ENCODE measurements at regions not wholly inside any gene's neighbourhood (a gene's known extent, or its start where the extent isn't known, plus 50 kb on each side); places are given as distances from the start of the nearest gene placed in this dataset.
"Not testable (repeated sequence)": the region's sequence is repeated elsewhere in the genome, so short reads cannot be mapped to it uniquely, and the experiment has no call there.

DNA sequence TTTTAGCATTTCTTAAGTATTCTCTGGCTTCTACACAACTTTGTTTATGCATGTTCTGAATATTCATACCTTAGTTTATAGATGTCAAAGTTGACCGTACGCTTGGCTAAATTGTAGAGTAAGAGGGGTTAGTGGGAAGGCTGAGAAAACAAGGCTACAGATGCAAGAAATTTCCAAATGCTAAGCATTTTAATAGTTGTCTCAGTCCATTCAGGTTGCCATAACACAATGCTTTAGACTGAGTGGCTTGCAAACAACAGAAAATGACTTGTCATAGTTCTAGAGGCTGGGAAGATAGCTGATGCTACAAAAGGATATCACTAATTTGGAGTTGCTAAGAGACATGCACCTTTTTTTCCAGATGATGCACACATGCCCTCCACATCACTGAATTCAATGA is 53.0 kb upstream of the C1QTNF3 start:
- TF ChIP-seq, protein P1, sequence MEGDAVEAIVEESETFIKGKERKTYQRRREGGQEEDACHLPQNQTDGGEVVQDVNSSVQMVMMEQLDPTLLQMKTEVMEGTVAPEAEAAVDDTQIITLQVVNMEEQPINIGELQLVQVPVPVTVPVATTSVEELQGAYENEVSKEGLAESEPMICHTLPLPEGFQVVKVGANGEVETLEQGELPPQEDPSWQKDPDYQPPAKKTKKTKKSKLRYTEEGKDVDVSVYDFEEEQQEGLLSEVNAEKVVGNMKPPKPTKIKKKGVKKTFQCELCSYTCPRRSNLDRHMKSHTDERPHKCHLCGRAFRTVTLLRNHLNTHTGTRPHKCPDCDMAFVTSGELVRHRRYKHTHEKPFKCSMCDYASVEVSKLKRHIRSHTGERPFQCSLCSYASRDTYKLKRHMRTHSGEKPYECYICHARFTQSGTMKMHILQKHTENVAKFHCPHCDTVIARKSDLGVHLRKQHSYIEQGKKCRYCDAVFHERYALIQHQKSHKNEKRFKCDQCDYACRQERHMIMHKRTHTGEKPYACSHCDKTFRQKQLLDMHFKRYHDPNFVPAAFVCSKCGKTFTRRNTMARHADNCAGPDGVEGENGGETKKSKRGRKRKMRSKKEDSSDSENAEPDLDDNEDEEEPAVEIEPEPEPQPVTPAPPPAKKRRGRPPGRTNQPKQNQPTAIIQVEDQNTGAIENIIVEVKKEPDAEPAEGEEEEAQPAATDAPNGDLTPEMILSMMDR (conservative IDR thresholded peaks at IDR 0.05 in 1 of 2, IDR thresholded peaks at IDR 0.05 in 1 of 2; ENCODE audit: extremely low read depth in 1 of 2, insufficient read depth in 1 of 2, low read depth in 1 of 2, low read length in 2 of 2), result not testable (repeated sequence)
- not testable (repeated sequence) for TF ChIP-seq EZH2 (IDR thresholded peaks at IDR 0.05; ENCODE audit: borderline replicate concordance, low read length)
